PC-3 (cell line): ENCODE measurements at regions not wholly inside any gene's neighbourhood (a gene's known extent, or its start where the extent isn't known, plus 50 kb on each side); places are given as distances from the start of the nearest gene placed in this dataset.

Source experiments
- ATAC-seq: fragments of 200-7000 bp; cut with Tn5 transposase; 2 replicates; pipeline ENCODE4 v1.9.1; 2020; ENCODE audit warnings: mild to moderate bottlenecking, moderate library complexity
- BruUV-seq: library from RNA; stranded (reverse); fragments of 400-500 nt; replicated peaks from 2 replicates; lab custom pipeline; 2021; lab: Mats Ljungman, UMichigan
- CTCF ChIA-PET: fragments of 300-600 bp; sonication (Branson Sonifier 250); formaldehyde crosslinking; loops from one replicate; lab custom pipeline; 2022; ENCODE audit warnings: antibody characterized with exemption; lab: Charles Lee
- POLR2A ChIA-PET: fragments of 300-600 bp; sonication (Branson Sonifier 250); formaldehyde crosslinking; loops from one replicate; lab custom pipeline; 2022; ENCODE audit warnings: antibody characterized with exemption; ENCODE audit not compliant: unreplicated experiment; lab: Charles Lee
- DNase-seq: peaks from one replicate; pipeline ENCODE4 v3.0.0-alpha.2; 2015
- H2AFZ ChIP-seq: fragments of 300-600 bp; sonication (generic); 2 replicates; pipeline ENCODE4 v1.6.0; 2016; ENCODE audit warnings: antibody characterized with exemption, low read length
- H3F3A ChIP-seq: fragments of 300-600 bp; sonication (generic); one replicate; pipeline ENCODE4 v1.6.0; 2017; ENCODE audit warnings: antibody characterized with exemption, low read length, control low read depth, mild to moderate bottlenecking; ENCODE audit not compliant: unreplicated experiment
- H3K27ac ChIP-seq: fragments of 300-600 bp; sonication (generic); 2 replicates; pipeline ENCODE4 v1.5.1; 2016; ENCODE audit warnings: mild to moderate bottlenecking, low read length
- H3K27me3 ChIP-seq: fragments of 300-600 bp; sonication (generic); 2 replicates; pipeline ENCODE4 v1.6.1; 2016; ENCODE audit warnings: low read length, mixed read lengths
- H3K36me3 ChIP-seq: fragments of 300-600 bp; sonication (generic); 2 replicates; pipeline ENCODE4 v1.6.1; 2016; ENCODE audit warnings: low read depth, mixed run types, low read length, mixed read lengths
- H3K4me1 ChIP-seq: fragments of 300-600 bp; sonication (generic); 2 replicates; pipeline ENCODE4 v1.5.1; 2016; ENCODE audit warnings: low read length; ENCODE audit not compliant: insufficient read depth
- H3K4me2 ChIP-seq: fragments of 300-600 bp; sonication (generic); 2 replicates; pipeline ENCODE4 v1.6.0; 2016; ENCODE audit warnings: low read length
- H3K4me3 ChIP-seq: fragments of 300-600 bp; sonication (generic); 2 replicates; pipeline ENCODE4 v1.5.1; 2016; ENCODE audit warnings: mild to moderate bottlenecking, low read length, mixed read lengths
- H3K79me2 ChIP-seq: fragments of 300-600 bp; sonication (generic); 2 replicates; pipeline ENCODE4 v1.6.1; 2017; ENCODE audit warnings: low read length, mixed read lengths
- H3K9ac ChIP-seq: fragments of 300-600 bp; sonication (generic); 2 replicates; pipeline ENCODE4 v1.6.0; 2016; ENCODE audit warnings: mild to moderate bottlenecking, low read length
- H3K9me2 ChIP-seq: fragments of 300-600 bp; sonication (generic); replicated peaks from 2 replicates; pipeline ENCODE4 v1.6.1; 2016; ENCODE audit warnings: mixed run types, low read length, mixed read lengths
- H3K9me3 ChIP-seq: fragments of 300-600 bp; sonication (generic); 2 replicates; pipeline ENCODE4 v1.6.1; 2016; ENCODE audit warnings: low read length, mixed read lengths
- H4K20me1 ChIP-seq: fragments of 300-600 bp; sonication (generic); 2 replicates; pipeline ENCODE4 v1.6.1; 2016; ENCODE audit warnings: low read length, mixed read lengths
- CTCF ChIP-seq: fragments of 300-600 bp; sonication (generic); conservative IDR thresholded peaks from 2 replicates; pipeline ENCODE4 v1.5.1; 2017; ENCODE audit warnings: antibody characterized with exemption, low read depth, mild to moderate bottlenecking, low read length
- EZH2 ChIP-seq: fragments of 300-600 bp; sonication (generic); IDR thresholded peaks from one replicate; pipeline ENCODE4 v1.6.1; 2017; ENCODE audit warnings: antibody characterized with exemption, mild to moderate bottlenecking, low read length; ENCODE audit not compliant: unreplicated experiment
- EZH2phosphoT487 ChIP-seq: fragments of 300-600 bp; sonication (generic); IDR thresholded peaks from 2 replicates; pipeline ENCODE4 v1.6.1; 2018; ENCODE audit warnings: mild to moderate bottlenecking, antibody characterized with exemption, low read length, borderline replicate concordance
- intact Hi-C: fragments of 100-400 bp; cut with micrococcal nuclease; formaldehyde crosslinking; loops from 2 replicates; pipeline ENCODE4 v1.9.0; 2023

GRCh38 chr3:89644716-89645115 lies 537.3 kb downstream of the EPHA3 start:
- no peak overlapping the region for H3K9ac ChIP-seq
- no TSS peak for BruUV-seq
- no peaks in the 10 kb centered on the region for H3K9me3 ChIP-seq
- no peak for ATAC-seq
- intact Hi-C loops, result no loop called here
- no peaks in the 10 kb centered on the region for H3F3A ChIP-seq
- H3K4me2 ChIP-seq, result no peak overlapping the region
- no peaks in the 10 kb centered on the region for H3K27me3 ChIP-seq
- H4K20me1 ChIP-seq, result no peaks in the 10 kb centered on the region
- DNase-seq, result no peak
- H3K36me3 ChIP-seq, result no peaks in the 10 kb centered on the region
- no peak overlapping the region for H3K27ac ChIP-seq
- H2AFZ ChIP-seq, result no peak overlapping the region
- POLR2A ChIA-PET, result no interaction called here
- CTCF ChIA-PET, result no interaction called here
- no peak overlapping the region for H3K4me3 ChIP-seq
- no peaks in the 10 kb centered on the region for H3K9me2 ChIP-seq
- H3K4me1 ChIP-seq, result no peaks in the 10 kb centered on the region
- TF ChIP-seq EZH2 (no peak), EZH2phosphoT487 (no peak), CTCF (no peak)
- no peaks in the 10 kb centered on the region for H3K79me2 ChIP-seq

- H3K9me3 ChIP-seq, result no peaks in the 10 kb centered on the region
- H3F3A ChIP-seq, result no peaks in the 10 kb centered on the region
- no peaks in the 10 kb centered on the region for H3K4me1 ChIP-seq
- TF ChIP-seq EZH2, result no peak
- TF ChIP-seq EZH2phosphoT487, result no peak
- no peak for TF ChIP-seq CTCF
- no peaks in the 10 kb centered on the region for H3K27me3 ChIP-seq
- intact Hi-C loops, result no loop called here
- no peaks in the 10 kb centered on the region for H3K9me2 ChIP-seq
- H3K4me2 ChIP-seq, result no peak overlapping the region
- H3K9ac ChIP-seq, result no peak overlapping the region
- H3K27ac ChIP-seq, result no peak overlapping the region
- no peaks in the 10 kb centered on the region for H4K20me1 ChIP-seq
- ChIA-PET POLR2A (no interaction called here), CTCF (no interaction called here)
- BruUV-seq, result no TSS peak
- no peak overlapping the region for H3K4me3 ChIP-seq
- H3K36me3 ChIP-seq, result no peaks in the 10 kb centered on the region
- H3K79me2 ChIP-seq, result no peaks in the 10 kb centered on the region
- no peak overlapping the region for H2AFZ ChIP-seq
- DNase-seq (peak; percentile 7), ATAC-seq (no peak)
Observed at GRCh38 chr3:89649431-89649830, 542.0 kb downstream of the EPHA3 start.

- Histone ChIP-seq H3K4me1 (no peaks in the 10 kb centered on the region), H3K9me2 (no peaks in the 10 kb centered on the region), H3K27me3 (no peaks in the 10 kb centered on the region), H3K27ac (no peak overlapping the region), H3K4me3 (no peak overlapping the region), H3K9ac (no peak overlapping the region), H3K36me3 (no peaks in the 10 kb centered on the region), H3K9me3 (no peaks in the 10 kb centered on the region), H4K20me1 (no peaks in the 10 kb centered on the region), H3K4me2 (no peak overlapping the region), H3K79me2 (no peaks in the 10 kb centered on the region), H2AFZ (no peak overlapping the region), H3F3A (no peaks in the 10 kb centered on the region)
- ATAC-seq (no peak), DNase-seq (no peak)
- ChIA-PET CTCF (no interaction called here), POLR2A (no interaction called here)
- intact Hi-C loops, result no loop called here
- no peak for TF ChIP-seq EZH2phosphoT487
- TF ChIP-seq CTCF, result no peak
- TF ChIP-seq EZH2, result no peak
- no TSS peak for BruUV-seq
Observed at GRCh38 chr3:89654031-89654430, 546.6 kb downstream of the EPHA3 start.
